Heart left ventricle (tissue), 16 donors: ENCODE measurements at regions not wholly inside any gene's neighbourhood (a gene's known extent, or its start where the extent isn't known, plus 50 kb on each side); places are given as distances from the start of the nearest gene placed in this dataset.

Source experiments
- ATAC-seq, 4 donors: fragments of 200-7000 bp; cut with Tn5 transposase; one replicate each; pipeline ENCODE4 v1.9.1; 2020 to 2022; ENCODE audit warnings: moderate library complexity in 4 of 4, mild to moderate bottlenecking in 3 of 4, moderate number of reproducible peaks in 1 of 4
- DNase-seq, 5 donors: peaks; one replicate each; pipeline ENCODE4 v3.0.0-alpha.2; 2020
- H3K27ac ChIP-seq, 12 donors: fragments of 200-600 bp; sonication (generic) in 4 of 12; one replicate each; pipeline versions ENCODE4 v1.5.0 to v1.8.0; 2016 to 2022; ENCODE audit warnings: mild to moderate bottlenecking in 2 of 12
- H3K27me3 ChIP-seq, 9 donors: fragments of 200-600 bp; sonication (generic) in 2 of 9; one replicate each; pipeline versions ENCODE4 v1.5.1 to v1.8.0; 2016 to 2022; ENCODE audit warnings: mild to moderate bottlenecking in 3 of 9
- H3K36me3 ChIP-seq, 9 donors: fragments of 200-600 bp; sonication (generic) in 2 of 9; one replicate each; pipeline versions ENCODE4 v1.5.0 to v1.8.0; 2018 to 2022; ENCODE audit warnings: mild to moderate bottlenecking in 2 of 9
- H3K4me1 ChIP-seq, 12 donors: fragments of 200-600 bp; sonication (generic) in 4 of 12; one replicate each; pipeline versions ENCODE4 v1.5.0 to v1.8.0; 2016 to 2022; ENCODE audit warnings: mild to moderate bottlenecking in 3 of 12
- H3K4me3 ChIP-seq, 12 donors: fragments of 200-600 bp; sonication (generic) in 4 of 12; one replicate each; pipeline versions ENCODE4 v1.5.0 to v1.8.0; 2017 to 2022; ENCODE audit warnings: mild to moderate bottlenecking in 9 of 12, moderate library complexity in 4 of 12
- H3K9me3 ChIP-seq, 12 donors: fragments of 200-600 bp; sonication (generic) in 4 of 12; one replicate each; pipeline versions ENCODE4 v1.5.0 to v1.8.0; 2016 to 2022; ENCODE audit warnings: mild to moderate bottlenecking in 1 of 12
- CTCF ChIP-seq, 12 donors: fragments of 200-600 bp; sonication (generic) in 4 of 12; IDR thresholded peaks; one replicate each; pipeline versions ENCODE4 v1.5.0 to v1.8.0; 2018 to 2022; ENCODE audit warnings: antibody characterized with exemption in 12 of 12, mild to moderate bottlenecking in 5 of 12
- POLR2A ChIP-seq, 2 donors: fragments of 450-650 bp; IDR thresholded peaks; one replicate each; pipeline ENCODE4 v1.6.1; 2017; ENCODE audit warnings: antibody characterized with exemption in 2 of 2, mild to moderate bottlenecking in 2 of 2, moderate library complexity in 2 of 2
- WGBS, 4 donors: extraction: QIAGEN DNeasy Blood & Tissue Kit in 2 of 4; methylation state at CpG; one replicate each; pipeline versions ENCODE4 v1.1.5 to v1.1.7; 2013 to 2018; 5-methylcytosine and 5-hydroxymethylcytosine counted together
- intact Hi-C, 10 donors: fragments of 100-400 bp; cut with DNase I; formaldehyde crosslinking; loops; one replicate each; pipeline versions ENCODE4 v1.11.1 to v1.14.2; 2022
- donor health status: ischemic (EF 13 %, LVEDD 7.1; RV severe dilation, severe dysfunction).
- donor health status: healthy with polysubstance abuse.
- donor health status: DM: no; HTN: yes; CAD: no.
- donor health status: DM: no; HTN: no; CAD: no.
- donor health status: ischemic (EF 25% LVEDD 6.9; RV normal size, moderate dysfunction).
- donor health status: ischemic (EF 25% LVEDD 5.7; RV mildly dilated, moderate dysfunction).
- donor health status: healthy.
- donor health status: DM: yes; HTN: yes; CAD: no.
- donor health status: ischemic (EF 35%, LVEDD 5.7; RV mildly dilated, moderate dysfunction).
- donor health status: nonischemic (EF 11% LVEDD 7.7; RV severe dilation, severe dysfunction).
- donor health status: DM: yes; HTN: yes; CAD: no.
- donor health status: PGD.
- donor health status: ischemic (EF 29% LVEDD 5.4; RV normal size, mild dysfunction).
- donor health status: nonischemic (EF 23%, LVEDD 6.1; RV moderate dilation, normal function).

GRCh38 chr3:77707281-77707680 lies 667.4 kb downstream of the ROBO2 start:
- intact Hi-C loops, result no loop called here
- no peak overlapping the region for H3K27ac ChIP-seq
- DNase-seq (no peak), ATAC-seq (no peak)
- no peaks in the 10 kb centered on the region for H3K36me3 ChIP-seq
- H3K4me3 ChIP-seq, result no peak overlapping the region
- no peaks in the 10 kb centered on the region for H3K27me3 ChIP-seq
- 78 to 88% (median 83%) methylated on average over 2 of the region's 2 CpGs for WGBS, 4 donors
- no peaks in the 10 kb centered on the region for H3K9me3 ChIP-seq
- H3K4me1 ChIP-seq, result no peaks in the 10 kb centered on the region
- TF ChIP-seq CTCF (IDR thresholded peaks at IDR 0.05) (no peak), POLR2A (IDR thresholded peaks at IDR 0.05) (no peak)

- Histone ChIP-seq H3K4me1 (no peaks in the 10 kb centered on the region), H3K36me3 (no peaks in the 10 kb centered on the region), H3K4me3 (no peak overlapping the region), H3K9me3 (no peaks in the 10 kb centered on the region), H3K27ac (no peak overlapping the region), H3K27me3 (no peaks in the 10 kb centered on the region)
- intact Hi-C loops, result no loop called here
- ATAC-seq (peak in 1 of 4 donors; percentile 54), DNase-seq (no peak)
- WGBS, 4 donors, result 56 to 70% (median 66%) methylated on average over 2 of the region's 2 CpGs
- TF ChIP-seq POLR2A (IDR thresholded peaks at IDR 0.05) (no peak), CTCF (IDR thresholded peaks at IDR 0.05) (no peak)
These were observed 669.3 kb downstream of the ROBO2 start for GRCh38 chr3:77709155-77709554.

GRCh38 chr3:77718311-77718710 lies 678.4 kb downstream of the ROBO2 start:
- no peak overlapping the region for H3K4me3 ChIP-seq
- no peaks in the 10 kb centered on the region for H3K27me3 ChIP-seq
- no peak overlapping the region for H3K27ac ChIP-seq
- no peaks in the 10 kb centered on the region for H3K9me3 ChIP-seq
- DNase-seq (no peak), ATAC-seq (no peak)
- H3K4me1 ChIP-seq, result peaks cover 0 to 4% (median 0%) of the 10 kb centered on the region in 12 donors
- H3K36me3 ChIP-seq, result no peaks in the 10 kb centered on the region
- intact Hi-C loops, result no loop called here
- WGBS, 4 donors, result 16 to 61% (median 52%) methylated on average over 2 of the region's 2 CpGs
- TF ChIP-seq POLR2A (IDR thresholded peaks at IDR 0.05) (no peak), CTCF (IDR thresholded peaks at IDR 0.05) (no peak)

GRCh38 chr3:77720460-77720971 lies 680.6 kb downstream of the ROBO2 start:
- H3K27me3 ChIP-seq, result no peaks in the 10 kb centered on the region
- peaks cover 0 to 4% (median 0%) of the 10 kb centered on the region in 12 donors for H3K4me1 ChIP-seq
- no peak overlapping the region for H3K4me3 ChIP-seq
- DNase-seq (no peak), ATAC-seq (no peak)
- no peaks in the 10 kb centered on the region for H3K36me3 ChIP-seq
- TF ChIP-seq POLR2A (IDR thresholded peaks at IDR 0.05) (no peak), CTCF (IDR thresholded peaks at IDR 0.05) (no peak)
- no peaks in the 10 kb centered on the region for H3K9me3 ChIP-seq
- H3K27ac ChIP-seq, result no peak overlapping the region
- intact Hi-C loops, result no loop called here
